Gastroesophageal sphincter (tissue), 4 donors: ENCODE measurements at regions not wholly inside any gene's neighbourhood (a gene's known extent, or its start where the extent isn't known, plus 50 kb on each side); places are given as distances from the start of the nearest gene placed in this dataset.

Experiments used
- ATAC-seq: fragments of 150-250 bp; one replicate; pipeline ENCODE4 v1.9.1; 2016; ENCODE audit warnings: mild to moderate bottlenecking, moderate library complexity
- H3K27ac ChIP-seq, 4 donors: fragments of 200-600 bp; sonication (generic) in 3 of 4; 1 replicate in 3 of 4; 2 replicates in 1 of 4; pipeline ENCODE4 v1.5.1; 2016 to 2019
- H3K27me3 ChIP-seq: fragments of 200-600 bp; sonication (generic); one replicate; pipeline ENCODE4 v1.5.1; 2019
- H3K36me3 ChIP-seq, 2 donors: fragments of 200-600 bp; sonication (generic); one replicate each; pipeline ENCODE4 v1.5.1; 2019; ENCODE audit warnings: control low read depth in 1 of 2
- H3K4me1 ChIP-seq, 3 donors: fragments of 200-600 bp; sonication (generic); 1 replicate in 2 of 3; 2 replicates in 1 of 3; pipeline ENCODE4 v1.5.1; 2016 to 2019; ENCODE audit warnings: control low read depth in 2 of 3
- H3K4me3 ChIP-seq, 2 donors: fragments of 200-600 bp; sonication (generic); one replicate each; pipeline ENCODE4 v1.5.1; 2019; ENCODE audit warnings: mild to moderate bottlenecking in 1 of 2, moderate library complexity in 1 of 2
- H3K9me3 ChIP-seq, 3 donors: fragments of 200-600 bp; sonication (generic); one replicate each; pipeline ENCODE4 v1.5.1; 2017 to 2019; ENCODE audit warnings: control low read depth in 2 of 3
- CTCF ChIP-seq, 4 experiments: fragments of 200-600 bp in 2 of 4; fragments of 450-650 bp in 2 of 4; sonication (generic) in 1 of 4; IDR thresholded peaks; one replicate each; pipeline ENCODE4 v1.5.1; 2017 to 2019; ENCODE audit warnings: antibody characterized with exemption in 4 of 4, mild to moderate bottlenecking in 2 of 4, moderate library complexity in 2 of 4
- EP300 ChIP-seq: sonication (generic); formaldehyde crosslinking; IDR thresholded peaks from one replicate; pipeline ENCODE4 v1.6.1; 2017; ENCODE audit warnings: antibody characterized with exemption, mild to moderate bottlenecking
- POLR2A ChIP-seq, 2 donors: fragments of 450-650 bp; IDR thresholded peaks; one replicate each; pipeline ENCODE4 v1.6.1; 2017; ENCODE audit warnings: antibody characterized with exemption in 2 of 2, mild to moderate bottlenecking in 2 of 2, moderate library complexity in 1 of 2
- POLR2AphosphoS5 ChIP-seq: sonication (generic); formaldehyde crosslinking; IDR thresholded peaks from one replicate; pipeline ENCODE4 v1.6.1; 2017; ENCODE audit warnings: antibody characterized with exemption
- WGBS, 2 donors: methylation state at CpG; one replicate each; pipeline ENCODE4 v1.1.5; 2018; ENCODE audit warnings: low coverage in 1 of 2; 5-methylcytosine and 5-hydroxymethylcytosine counted together

DNA sequence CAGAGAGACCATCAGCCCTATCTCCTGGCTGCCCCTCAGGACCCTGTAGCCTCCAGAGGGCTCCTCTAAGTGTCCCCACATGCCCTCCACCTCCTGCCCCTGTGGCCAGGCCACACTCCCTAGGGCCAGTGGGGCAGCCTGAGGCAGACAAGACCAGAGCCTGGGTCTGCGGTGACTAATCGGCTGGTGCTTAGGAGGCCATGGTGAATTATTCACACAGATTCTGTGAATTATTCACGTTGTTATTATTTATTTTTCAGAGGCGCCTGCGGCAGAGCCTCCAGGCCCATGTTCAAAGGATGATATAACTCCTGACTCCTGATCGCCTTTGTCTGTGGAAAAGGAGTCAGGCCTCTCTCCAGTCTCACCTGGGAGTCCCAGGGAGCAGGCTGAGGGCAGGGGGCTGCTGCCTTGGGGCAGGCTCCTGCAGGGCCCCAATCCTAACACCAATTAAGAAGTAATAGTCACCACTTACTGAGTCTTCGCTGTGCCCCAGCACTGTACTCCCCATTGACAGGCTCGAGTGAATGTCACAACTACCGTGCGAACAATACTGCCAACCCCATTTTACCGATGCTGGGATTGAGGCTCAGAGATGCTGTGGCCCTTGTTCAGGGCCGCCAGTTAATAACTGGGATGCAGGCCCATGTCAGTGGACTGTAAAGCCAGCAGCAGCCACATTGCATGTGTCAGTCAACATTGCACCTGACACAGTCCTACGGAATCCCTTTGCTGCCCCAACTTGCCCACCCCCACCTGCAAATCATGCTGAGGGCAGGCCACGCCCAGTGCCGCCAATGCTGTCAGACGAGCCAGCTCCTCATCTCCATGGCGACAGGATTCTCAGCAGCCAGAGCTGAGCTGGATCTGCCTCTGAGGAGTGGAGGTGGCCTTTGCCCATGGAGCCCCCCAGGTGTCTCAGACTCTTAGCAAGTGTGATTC, 94.9 kb downstream of the PCDH1 start:
- Histone ChIP-seq H3K4me3 (no peak overlapping the region), H3K27me3 (peaks cover 41% of the 10 kb centered on the region), H3K27ac (no peak overlapping the region), H3K9me3 (no peaks in the 10 kb centered on the region), H3K4me1 (peaks cover 0 to 9% (median 0%) of the 10 kb centered on the region in 3 donors), H3K36me3 (no peaks in the 10 kb centered on the region)
- no peak for ATAC-seq
- WGBS, 2 donors: 81% methylated on average over 9 of the region's 17 CpGs; no CpG with 5 or more reads in 1 of the 2 donors
- TF ChIP-seq CTCF (IDR thresholded peaks at IDR 0.05) (no peak), POLR2AphosphoS5 (no peak), EP300 (no peak)

GRCh38 chr5:141781910-141782309, 96.3 kb downstream of the PCDH1 start:
- Histone ChIP-seq H3K9me3 (no peaks in the 10 kb centered on the region), H3K4me3 (no peak overlapping the region), H3K4me1 (peaks cover 0 to 9% (median 0%) of the 10 kb centered on the region in 3 donors), H3K27me3 (peaks cover 31% of the 10 kb centered on the region), H3K27ac (no peak overlapping the region), H3K36me3 (no peaks in the 10 kb centered on the region)
- 76 to 94% methylated on average over 2 of the region's 2 CpGs for WGBS, 2 donors
- ATAC-seq: no peak
- no peak for TF ChIP-seq POLR2AphosphoS5
- TF ChIP-seq POLR2A (IDR thresholded peaks at IDR 0.05): no peak
- no peak for TF ChIP-seq CTCF (IDR thresholded peaks at IDR 0.05)
- TF ChIP-seq EP300: no peak

DNA sequence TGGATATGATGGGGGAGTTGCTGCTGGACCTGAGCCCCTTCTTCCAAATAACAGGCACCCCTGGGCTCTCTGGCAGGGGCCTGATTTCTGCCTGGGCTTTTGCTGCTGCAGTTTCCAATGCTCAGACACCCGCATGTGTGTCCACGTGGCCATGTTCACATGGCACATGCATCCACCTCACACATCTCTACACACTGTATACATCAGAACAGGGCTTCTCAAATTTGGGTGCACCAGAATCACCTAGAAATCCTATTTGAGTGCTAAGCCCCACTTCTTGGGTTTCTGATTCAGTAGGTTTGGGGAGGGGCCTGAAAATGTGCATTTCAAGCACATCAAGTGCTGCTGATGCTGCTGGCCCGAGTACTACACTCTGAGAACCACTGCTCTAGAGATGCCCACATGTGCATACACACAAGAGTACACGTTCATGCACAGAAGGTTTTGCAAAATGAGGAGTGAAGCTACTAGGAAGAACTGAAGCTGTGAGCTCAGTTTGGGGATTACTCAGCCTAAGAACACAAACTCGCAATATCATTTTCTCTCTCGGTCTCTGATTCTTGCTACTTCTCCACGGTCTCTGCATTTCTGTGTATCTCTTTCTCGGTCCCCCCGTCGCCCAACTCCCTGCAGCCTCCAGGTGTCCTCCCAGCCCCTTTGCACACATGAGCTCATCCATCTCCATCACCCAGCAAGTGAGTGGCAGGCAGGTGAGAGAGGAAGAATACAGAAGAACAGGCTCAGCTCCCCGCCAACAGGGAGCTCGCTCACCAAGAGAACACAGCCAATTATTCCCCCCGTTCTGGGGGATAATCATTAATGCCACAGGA, 97.0 kb downstream of the PCDH1 start:
- no peak overlapping the region for H3K4me3 ChIP-seq
- ATAC-seq: no peak
- H3K4me1 ChIP-seq: peaks cover 0 to 9% (median 0%) of the 10 kb centered on the region in 3 donors
- no peak overlapping the region for H3K27ac ChIP-seq
- no peaks in the 10 kb centered on the region for H3K9me3 ChIP-seq
- peaks cover 27% of the 10 kb centered on the region for H3K27me3 ChIP-seq
- no peaks in the 10 kb centered on the region for H3K36me3 ChIP-seq
- TF ChIP-seq POLR2AphosphoS5: no peak
- TF ChIP-seq POLR2A (IDR thresholded peaks at IDR 0.05): no peak
- TF ChIP-seq CTCF (IDR thresholded peaks at IDR 0.05): no peak
- TF ChIP-seq EP300: no peak
- WGBS, 2 donors: 64 to 72% methylated on average over 9 of the region's 13 CpGs

- H3K9me3 ChIP-seq: no peaks in the 10 kb centered on the region
- 64 to 71% methylated on average over 5 to 6 of the region's 10 CpGs for WGBS, 2 donors
- H3K27me3 ChIP-seq: peaks cover 27% of the 10 kb centered on the region
- no peak overlapping the region for H3K27ac ChIP-seq
- no peaks in the 10 kb centered on the region for H3K36me3 ChIP-seq
- TF ChIP-seq CTCF (IDR thresholded peaks at IDR 0.05): no peak
- no peak for ATAC-seq
- H3K4me1 ChIP-seq: peaks cover 0 to 9% (median 0%) of the 10 kb centered on the region in 3 donors
- no peak overlapping the region for H3K4me3 ChIP-seq
These were observed 97.8 kb downstream of the PCDH1 start for GRCh38 chr5:141780240-141780951.
